Activated T-helper 9 cell treated with anti-CD3 and anti-CD28 coated beads, Interleukin-2, amount 50 U/mL, for 16 hours (primary cell): ENCODE measurements at regions not wholly inside any gene's neighbourhood (a gene's known extent, or its start where the extent isn't known, plus 50 kb on each side); places are given as distances from the start of the nearest gene placed in this dataset.
"Not testable (repeated sequence)": the region's sequence is repeated elsewhere in the genome, so short reads cannot be mapped to it uniquely, and the experiment has no call there.

Experiments
- DNase-seq: peaks from one replicate; pipeline ENCODE4 v3.0.0-alpha.2; 2020; ENCODE audit warnings: low read depth

- no peak for DNase-seq
Measured at GRCh38 chr6:139470997-139471396, 96.5 kb upstream of the CITED2 start.

GRCh38 chr6:139468178-139468819 lies 93.9 kb upstream of the CITED2 start:
- no peak for DNase-seq

- DNase-seq = no peak
Measured at GRCh38 chr6:139457476-139457875, 83.0 kb upstream of the CITED2 start.

DNA sequence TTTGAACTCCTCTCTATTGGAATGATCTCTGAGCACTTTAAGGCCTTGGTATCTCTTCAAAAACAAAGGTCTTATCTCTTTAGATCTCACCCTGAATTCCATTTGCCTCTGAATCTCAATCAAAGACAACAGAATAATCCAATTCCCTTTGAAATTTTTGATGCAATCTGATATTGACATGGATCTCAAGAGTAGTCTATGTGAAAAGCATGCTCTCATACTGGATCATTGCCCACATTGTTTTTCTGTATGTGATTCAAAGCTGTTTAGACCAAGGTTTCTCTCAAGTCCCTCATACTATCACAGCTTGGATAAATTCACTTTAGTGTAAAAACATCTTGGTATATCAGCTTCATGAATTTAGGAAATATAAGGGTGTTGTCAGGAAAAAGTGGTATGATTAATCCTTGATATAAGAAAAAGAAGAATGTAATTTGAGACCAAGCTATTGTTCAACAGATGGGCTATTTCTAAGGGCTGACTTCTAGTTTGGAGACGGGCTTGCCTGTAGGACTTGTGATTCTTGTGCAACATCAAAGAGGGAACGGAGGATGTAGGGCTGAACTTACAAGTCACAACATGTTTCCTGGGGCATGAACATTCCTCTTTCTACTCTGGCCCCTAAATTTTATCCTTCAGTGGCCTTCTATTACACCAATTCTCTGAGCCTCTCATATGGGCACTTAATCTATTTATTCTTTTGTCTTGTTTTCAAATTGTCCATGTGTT lies 77.9 kb upstream of the CITED2 start:
- DNase-seq = no peak

- no peak for DNase-seq
Measured at GRCh38 chr6:139449611-139450000, 75.2 kb upstream of the CITED2 start.

DNA sequence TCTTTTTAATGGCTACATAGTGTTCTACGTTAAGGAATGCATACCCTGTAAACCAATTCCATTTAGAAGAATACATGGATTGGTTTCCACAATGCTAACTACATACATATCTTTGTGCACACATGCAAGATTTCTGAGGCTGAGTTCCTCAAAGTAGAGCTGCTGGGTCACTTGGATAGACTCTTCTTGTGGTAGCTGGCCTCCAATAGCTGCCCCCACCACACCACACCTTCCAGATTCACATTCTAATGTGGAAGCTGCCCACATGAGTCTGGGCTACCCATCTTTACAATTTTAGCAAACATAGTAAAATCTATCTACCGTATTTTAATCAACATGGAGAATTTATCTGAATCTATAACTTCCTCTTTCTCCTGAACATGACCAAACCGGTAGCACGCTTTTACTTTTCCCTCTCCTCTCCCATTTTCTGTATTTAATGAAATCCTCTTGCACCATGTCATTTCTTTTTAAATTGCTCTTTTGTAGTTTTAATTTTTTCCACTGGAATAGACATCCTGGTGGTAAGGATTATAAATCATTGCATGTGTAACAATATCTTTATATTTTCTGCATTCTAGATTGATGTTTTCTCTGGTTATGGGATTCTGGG lies 74.7 kb upstream of the CITED2 start:
- no peak for DNase-seq

DNA sequence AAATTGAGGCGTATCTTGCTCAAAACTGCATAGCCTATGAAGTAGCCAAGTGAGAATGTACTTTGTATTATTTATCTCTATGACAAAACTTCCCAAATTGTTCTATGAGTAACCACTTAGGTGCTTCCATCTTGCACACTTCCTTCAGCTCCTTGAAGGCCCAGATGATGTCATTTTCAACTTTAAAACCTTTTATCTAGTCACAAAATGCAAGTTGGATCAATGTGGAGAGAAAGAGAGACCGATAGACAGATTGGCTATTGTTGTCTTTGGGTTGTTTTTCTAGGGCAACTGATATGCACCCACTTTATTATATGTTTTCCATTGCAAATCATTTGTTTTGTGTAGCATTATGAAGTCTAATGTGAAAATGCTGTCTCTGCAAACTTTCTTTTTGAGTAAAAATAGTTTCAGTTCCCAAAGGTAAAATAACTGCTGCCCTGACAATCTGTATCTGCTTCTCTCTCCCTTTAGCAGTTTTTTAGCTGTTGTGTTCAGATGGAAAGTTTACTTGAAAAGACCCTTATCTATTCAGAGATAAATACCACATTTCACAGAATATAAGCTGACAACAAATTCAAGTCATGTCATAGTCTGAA lies 73.7 kb upstream of the CITED2 start:
- no peak for DNase-seq

GRCh38 chr6:139447656-139447975 lies 73.2 kb upstream of the CITED2 start:
- DNase-seq = no peak

DNA sequence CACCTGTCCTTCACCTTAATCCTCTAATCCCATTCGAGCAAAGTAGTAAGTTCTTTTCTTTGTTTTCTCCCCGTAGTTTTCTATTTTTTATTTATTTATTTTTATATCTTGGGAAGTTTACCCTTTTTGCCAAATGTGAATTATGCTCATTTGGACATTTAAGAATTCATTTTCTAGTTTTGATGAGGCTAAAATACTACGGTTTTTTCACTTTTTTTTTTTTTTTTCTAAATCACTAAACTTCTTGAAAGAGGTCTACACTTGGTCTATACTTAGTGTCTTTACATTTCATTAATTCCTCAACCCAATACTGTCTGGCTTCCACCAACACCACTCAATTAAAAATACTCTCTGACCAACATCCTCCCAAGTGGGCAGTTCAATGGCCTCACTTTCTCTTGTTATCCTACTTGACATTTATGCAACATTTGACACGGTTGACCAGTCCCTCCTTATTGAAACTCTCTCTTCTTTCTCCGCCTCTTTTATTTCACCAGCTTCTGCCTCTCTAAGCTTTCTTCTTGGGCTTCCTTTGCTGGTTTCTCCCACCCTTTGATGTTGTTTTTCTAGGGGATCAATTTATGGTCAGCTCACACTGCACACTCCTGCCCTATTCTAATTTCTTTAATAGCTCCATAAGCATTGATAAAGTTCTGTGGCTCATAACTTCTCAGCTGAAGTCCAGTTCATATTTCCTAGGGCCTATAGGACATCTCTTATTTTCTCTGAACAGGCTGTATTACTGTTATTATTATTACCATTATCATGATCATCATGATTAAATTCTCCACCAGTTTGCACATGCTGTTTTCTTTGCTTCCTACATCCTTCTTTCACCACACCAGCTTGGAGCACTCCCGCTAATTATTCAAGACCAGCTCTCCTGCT lies 72.6 kb upstream of the CITED2 start:
- DNase-seq = no peak

- DNase-seq = no peak
Measured at GRCh38 chr6:139446138-139446715, 71.8 kb upstream of the CITED2 start.

DNA sequence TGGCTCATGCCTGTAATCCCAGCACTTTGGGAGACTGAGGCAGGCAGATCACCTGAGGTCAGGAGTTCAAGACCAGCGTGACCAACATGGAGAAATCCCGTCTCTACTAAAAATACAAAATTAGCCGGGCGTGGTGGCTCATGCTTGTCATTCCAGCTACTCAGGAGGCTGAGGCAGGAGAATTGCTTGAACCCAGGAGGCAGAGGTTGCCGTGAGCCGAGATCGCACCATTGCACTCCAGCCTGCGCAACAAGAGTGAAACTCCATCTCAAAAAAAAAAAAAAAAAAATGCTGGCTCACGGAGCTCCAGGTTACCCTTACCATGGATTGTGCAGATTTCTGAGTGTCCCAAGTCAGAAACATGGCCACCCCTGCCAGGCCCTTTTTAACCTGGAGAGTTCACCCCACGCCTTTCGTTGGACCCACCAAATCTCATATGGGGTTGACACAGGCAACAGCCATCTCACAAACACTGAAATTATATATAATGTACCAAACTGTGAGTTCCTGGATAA lies 69.9 kb upstream of the CITED2 start:
- DNase-seq = not testable (repeated sequence)

DNA sequence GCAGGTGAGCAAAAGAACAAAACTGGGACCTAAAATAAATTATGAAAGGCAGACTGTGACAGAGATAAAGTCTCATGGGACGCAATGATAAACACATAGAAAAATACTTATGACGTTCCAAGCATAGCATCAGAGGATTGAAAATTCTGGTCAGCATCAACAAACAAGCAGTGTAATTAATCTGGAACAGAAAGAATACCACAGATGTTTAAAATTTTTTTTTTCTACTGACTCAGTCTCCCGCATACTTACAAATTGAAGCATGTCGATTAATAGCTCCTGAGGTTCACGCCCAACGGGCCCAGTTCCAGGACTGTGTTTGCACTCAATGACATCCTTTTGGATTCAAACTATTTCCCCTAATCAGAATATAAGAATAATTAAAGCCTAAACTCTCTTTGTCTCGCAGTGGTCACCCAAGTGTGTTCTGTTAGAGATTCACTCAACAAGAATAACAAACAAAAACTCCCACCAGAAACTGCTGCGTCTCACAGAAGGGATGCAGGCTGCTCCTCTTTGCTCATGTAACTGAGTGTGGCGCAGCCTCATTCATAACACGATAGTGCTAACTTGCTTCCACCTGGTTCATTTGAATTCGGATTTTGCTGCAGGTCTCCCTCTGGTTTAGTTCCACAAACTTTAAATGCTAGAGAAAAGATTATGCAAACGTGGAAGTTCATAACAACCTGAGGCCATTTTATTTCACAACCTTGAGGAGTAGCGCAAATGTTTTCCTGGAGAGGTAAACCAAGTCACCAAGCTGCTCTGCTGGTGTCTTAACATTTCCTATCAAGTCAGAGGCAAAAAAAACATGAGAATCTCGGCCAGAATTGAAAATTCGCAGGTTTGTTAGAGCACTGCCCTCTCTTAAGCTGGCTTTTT lies 69.0 kb upstream of the CITED2 start:
- DNase-seq = no peak

GRCh38 chr6:139442188-139442671 lies 67.8 kb upstream of the CITED2 start:
- DNase-seq = no peak

DNA sequence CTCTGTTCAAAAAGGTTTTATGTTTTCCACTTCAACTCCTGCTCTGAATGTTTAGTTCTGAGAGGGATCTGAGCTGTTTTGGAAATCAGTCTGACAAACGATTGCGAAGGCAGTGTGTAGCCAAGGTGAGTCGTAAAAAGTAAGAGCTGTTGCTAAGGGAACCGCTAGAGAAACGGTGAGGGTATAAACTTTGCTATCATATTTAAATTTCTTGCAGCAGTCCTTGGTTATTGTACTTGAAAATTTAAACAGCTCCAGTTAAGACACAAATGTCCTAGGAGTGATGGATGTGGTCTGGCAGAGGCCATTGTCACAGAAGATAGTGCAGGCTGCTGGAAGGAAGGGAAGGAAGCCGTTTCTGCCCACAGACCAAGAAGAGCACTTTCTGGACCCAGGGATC lies 64.9 kb upstream of the CITED2 start:
- DNase-seq = no peak

DNA sequence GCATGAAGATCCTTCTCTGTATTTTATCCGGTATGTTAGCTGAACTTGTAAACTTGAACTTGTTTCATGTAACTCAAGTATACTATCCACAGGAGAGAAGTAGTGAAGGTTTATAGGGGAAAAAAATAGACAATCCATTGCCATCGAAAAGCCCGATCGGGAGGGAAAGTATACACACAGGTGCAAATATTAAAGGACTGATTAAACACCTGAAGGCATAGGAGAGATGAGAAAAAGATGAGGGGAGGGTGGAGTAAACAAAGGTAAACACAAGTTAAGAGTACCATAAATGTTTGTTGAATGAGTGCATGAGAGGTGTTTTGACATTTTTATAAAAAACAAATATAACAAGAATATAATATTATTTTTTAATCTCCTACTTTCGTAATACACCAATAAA lies 64.3 kb upstream of the CITED2 start:
- DNase-seq = no peak

GRCh38 chr6:139436957-139437348 lies 62.5 kb upstream of the CITED2 start:
- DNase-seq = no peak

DNA sequence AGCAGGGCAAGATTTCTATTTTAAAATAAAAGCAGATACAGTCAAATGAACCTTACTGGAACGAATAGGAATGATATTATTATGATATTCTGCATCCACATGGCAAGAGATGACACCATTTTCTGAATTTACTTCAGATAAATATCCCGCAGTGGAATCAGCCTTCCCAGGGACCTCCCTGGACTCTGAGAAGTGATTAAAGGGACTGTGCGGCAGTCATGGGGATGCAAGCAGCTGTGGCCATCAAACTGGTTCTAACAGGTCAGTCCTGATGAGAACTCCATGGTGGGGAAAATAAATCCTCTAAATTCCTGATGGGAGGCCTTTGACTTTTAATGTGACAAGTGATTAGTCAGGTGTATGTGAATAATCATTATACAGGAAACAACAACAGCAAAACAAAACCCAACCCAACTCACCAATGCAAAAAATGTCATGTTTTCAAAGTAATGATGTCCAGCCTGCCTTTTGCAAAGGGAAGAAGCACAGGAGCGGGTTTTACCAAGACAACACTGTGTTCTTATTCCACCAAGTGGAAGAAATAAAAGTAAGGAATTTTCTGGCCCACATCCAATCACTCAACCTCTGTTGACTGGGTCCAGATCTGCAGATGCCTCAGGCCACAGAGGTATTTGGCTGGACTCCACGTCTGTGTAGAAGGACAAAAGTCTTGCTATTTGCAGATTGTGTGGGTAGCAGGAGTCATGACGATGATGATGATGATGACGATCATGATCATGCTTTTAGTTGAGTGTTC lies 61.9 kb upstream of the CITED2 start:
- DNase-seq = no peak

DNA sequence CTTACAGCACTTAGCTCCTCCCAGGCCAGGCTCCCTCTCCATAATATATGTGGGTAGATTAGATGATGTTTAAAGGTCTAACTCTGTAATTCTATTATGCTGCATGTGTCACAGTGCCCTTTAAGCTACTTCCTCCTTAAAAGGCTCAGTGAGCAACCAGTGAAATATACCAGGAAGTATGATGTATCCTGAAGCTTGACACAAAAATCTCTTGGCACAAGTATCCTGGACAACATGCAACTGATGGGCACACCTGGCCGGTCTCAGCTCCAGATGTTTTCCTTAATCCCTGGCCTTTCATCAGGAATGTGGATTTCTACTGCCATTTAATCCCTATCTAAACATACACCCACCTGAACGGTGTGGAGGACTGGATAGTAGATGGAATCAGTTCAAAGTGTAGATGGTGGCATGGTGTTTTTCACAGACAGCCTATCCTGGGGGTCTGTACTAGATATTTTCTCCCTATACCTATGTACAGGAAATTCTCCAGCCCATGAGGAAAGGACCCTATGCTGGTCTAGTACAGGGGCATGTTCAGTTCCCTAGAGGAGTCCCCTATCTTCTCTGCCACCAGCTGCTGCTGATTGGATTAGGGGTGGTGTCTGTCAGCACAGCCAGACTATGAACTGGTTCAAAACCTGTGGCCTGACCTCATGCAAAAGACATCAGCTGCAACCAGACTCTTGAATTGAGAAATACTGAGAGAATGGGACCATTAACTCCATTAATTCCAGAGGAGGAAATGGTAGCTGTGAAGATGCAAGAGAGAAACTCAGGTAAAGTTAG lies 59.4 kb upstream of the CITED2 start:
- no peak for DNase-seq

DNA sequence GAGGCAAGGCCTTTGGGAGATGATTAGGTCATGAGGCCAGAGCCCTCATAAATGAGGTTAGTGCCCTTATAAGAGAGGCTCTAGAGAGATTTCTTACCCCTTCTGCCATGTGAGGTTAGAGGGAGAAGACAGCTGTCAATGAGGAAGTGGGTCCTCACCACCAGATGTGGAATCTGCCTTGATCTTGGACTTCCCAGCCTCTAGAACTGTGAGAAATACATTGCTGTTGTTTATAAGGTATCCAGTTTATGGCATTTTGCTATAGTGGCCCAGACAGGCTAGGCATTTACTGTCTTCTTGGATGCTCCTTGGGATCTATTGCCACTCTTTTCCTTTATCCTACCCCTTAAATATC lies 57.1 kb upstream of the CITED2 start:
- no peak for DNase-seq
